AG04449 (cell line): ENCODE measurements at regions not wholly inside any gene's neighbourhood (a gene's known extent, or its start where the extent isn't known, plus 50 kb on each side); places are given as distances from the start of the nearest gene placed in this dataset.

ENCODE experiments used
- CTCF ChIA-PET: fragments of 350-600 bp; formaldehyde crosslinking; extraction: SDS; loops from one replicate; lab custom pipeline; 2021; ENCODE audit warnings: antibody characterized with exemption; lab: Yijun Ruan, JAX
- POLR2A ChIA-PET: fragments of 400-600, 350-600 bp; formaldehyde crosslinking; extraction: SDS; loops from one replicate; lab custom pipeline; 2020; ENCODE audit warnings: antibody characterized with exemption, inconsistent platforms; lab: Yijun Ruan, JAX
- DNase-seq: peaks from one replicate; pipeline ENCODE4 v3.0.0-alpha.2; 2010; ENCODE audit warnings: low read depth, low spot score
- H3K4me3 ChIP-seq: 2 replicates; pipeline ENCODE4 v1.5.1; 2011; ENCODE audit warnings: low read depth, mild to moderate bottlenecking, control low read depth, low read length
- CTCF ChIP-seq: IDR thresholded peaks from one replicate; pipeline ENCODE4 v1.5.1; 2011; ENCODE audit warnings: mild to moderate bottlenecking, moderate library complexity, low read length, control low read depth, inconsistent platforms; ENCODE audit not compliant: insufficient read depth; ENCODE audit errors: missing control alignments

- POLR2A ChIA-PET = no interaction called here
- no peak for TF ChIP-seq CTCF
- DNase-seq = no peak
- H3K4me3 ChIP-seq = no peak overlapping the region
- CTCF ChIA-PET = no interaction called here
Measured at GRCh38 chrX:16039834-16040233, 83.5 kb upstream of the GRPR start.

GRCh38 chrX:16039363-16039762 is 84.0 kb upstream of the GRPR start:
- DNase-seq = no peak

GRCh38 chrX:16033331-16033730 is 90.0 kb upstream of the GRPR start:
- ChIA-PET CTCF (no interaction called here), POLR2A (no interaction called here)
- no peak for TF ChIP-seq CTCF
- DNase-seq = peak; percentile 44
- H3K4me3 ChIP-seq = no peak overlapping the region

More at GRCh38 chrX:16039363-16039762, 84.0 kb upstream of the GRPR start:
- CTCF ChIA-PET = interaction anchor here (0.7 kb wide), 2 partner anchors 10 to 43 kb away, joined by 3 read pairs; no protein-coding TSS in a partner anchor
- TF ChIP-seq CTCF = no peak
- no peak overlapping the region for H3K4me3 ChIP-seq
- POLR2A ChIA-PET = no interaction called here

- no peak for DNase-seq
- H3K4me3 ChIP-seq = no peak overlapping the region
- ChIA-PET CTCF (interaction anchor here (0.6 to 1.0 kb wide), 2 partner anchors 10 kb away, joined by 3 to 4 read pairs; no protein-coding TSS in a partner anchor), POLR2A (no interaction called here)
- no peak for TF ChIP-seq CTCF
Measured at GRCh38 chrX:16028576-16028975, 94.8 kb upstream of the GRPR start.

GRCh38 chrX:16023790-16024734 is 99.3 kb upstream of the GRPR start:
- no peak for DNase-seq
- POLR2A ChIA-PET = no interaction called here
- CTCF ChIA-PET = no interaction called here

More at GRCh38 chrX:16023790-16024734, 99.3 kb upstream of the GRPR start:
- H3K4me3 ChIP-seq = no peak overlapping the region
- no peak for TF ChIP-seq CTCF
